ENCODE measurements at regions not wholly inside any gene's neighbourhood (a gene's known extent, or its start where the extent isn't known, plus 50 kb on each side); places are given as distances from the start of the nearest gene placed in this dataset.

DNA sequence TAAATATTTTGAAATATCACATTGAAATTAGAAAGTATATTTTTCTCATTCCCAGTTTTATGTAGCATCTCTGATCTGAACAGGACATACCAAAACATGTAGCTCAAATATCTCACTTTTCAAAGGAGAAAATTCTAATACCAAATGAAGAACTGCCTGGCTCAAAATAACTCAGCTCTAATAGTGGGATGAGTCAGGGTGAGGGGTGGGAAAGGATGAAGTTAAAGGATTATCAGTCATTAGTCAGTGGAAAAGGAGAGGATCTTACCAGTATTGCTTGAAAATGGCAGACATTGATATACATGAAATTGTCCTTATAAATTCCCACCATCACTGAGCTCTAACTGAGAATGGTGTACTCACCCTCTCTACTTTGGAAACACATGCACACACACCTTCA, 803.2 kb downstream of the RAPGEF2 start:
- TF ChIP-seq CTCF (IDR thresholded peaks at IDR 0.05 in 2 of 3, conservative IDR thresholded peaks at IDR 0.05 in 1 of 3; ENCODE audit: borderline replicate concordance in 1 of 3, insufficient read depth in 1 of 3, low read depth in 2 of 3, low read length in 2 of 3) (no peak), EZH2phosphoT487 (IDR thresholded peaks at IDR 0.05; ENCODE audit: borderline replicate concordance) (no peak), EZH2 (IDR thresholded peaks at IDR 0.05) (no peak), POLR2A (IDR thresholded peaks at IDR 0.05; ENCODE audit: borderline replicate concordance, extremely low read depth, insufficient read depth, insufficient read length) (no peak), CEBPB (IDR thresholded peaks at IDR 0.05; ENCODE audit: low read depth) (no peak), POLR2AphosphoS5 (IDR thresholded peaks at IDR 0.05; ENCODE audit: low read depth, low read length) (no peak), ZNF274 (IDR thresholded peaks at IDR 0.05; ENCODE audit: low read depth, low read length) (no peak), SP1 (IDR thresholded peaks at IDR 0.05; ENCODE audit: low read depth) (no peak), ZBTB33 (IDR thresholded peaks at IDR 0.05; ENCODE audit: extremely low read depth, insufficient replicate concordance, low read length) (no peak), ZFX (IDR thresholded peaks at IDR 0.05) (no peak), SIN3A (IDR thresholded peaks at IDR 0.05; ENCODE audit: low read depth) (no peak), MAX (IDR thresholded peaks at IDR 0.05) (no peak)
- TF ChIP-seq, protein P1, sequence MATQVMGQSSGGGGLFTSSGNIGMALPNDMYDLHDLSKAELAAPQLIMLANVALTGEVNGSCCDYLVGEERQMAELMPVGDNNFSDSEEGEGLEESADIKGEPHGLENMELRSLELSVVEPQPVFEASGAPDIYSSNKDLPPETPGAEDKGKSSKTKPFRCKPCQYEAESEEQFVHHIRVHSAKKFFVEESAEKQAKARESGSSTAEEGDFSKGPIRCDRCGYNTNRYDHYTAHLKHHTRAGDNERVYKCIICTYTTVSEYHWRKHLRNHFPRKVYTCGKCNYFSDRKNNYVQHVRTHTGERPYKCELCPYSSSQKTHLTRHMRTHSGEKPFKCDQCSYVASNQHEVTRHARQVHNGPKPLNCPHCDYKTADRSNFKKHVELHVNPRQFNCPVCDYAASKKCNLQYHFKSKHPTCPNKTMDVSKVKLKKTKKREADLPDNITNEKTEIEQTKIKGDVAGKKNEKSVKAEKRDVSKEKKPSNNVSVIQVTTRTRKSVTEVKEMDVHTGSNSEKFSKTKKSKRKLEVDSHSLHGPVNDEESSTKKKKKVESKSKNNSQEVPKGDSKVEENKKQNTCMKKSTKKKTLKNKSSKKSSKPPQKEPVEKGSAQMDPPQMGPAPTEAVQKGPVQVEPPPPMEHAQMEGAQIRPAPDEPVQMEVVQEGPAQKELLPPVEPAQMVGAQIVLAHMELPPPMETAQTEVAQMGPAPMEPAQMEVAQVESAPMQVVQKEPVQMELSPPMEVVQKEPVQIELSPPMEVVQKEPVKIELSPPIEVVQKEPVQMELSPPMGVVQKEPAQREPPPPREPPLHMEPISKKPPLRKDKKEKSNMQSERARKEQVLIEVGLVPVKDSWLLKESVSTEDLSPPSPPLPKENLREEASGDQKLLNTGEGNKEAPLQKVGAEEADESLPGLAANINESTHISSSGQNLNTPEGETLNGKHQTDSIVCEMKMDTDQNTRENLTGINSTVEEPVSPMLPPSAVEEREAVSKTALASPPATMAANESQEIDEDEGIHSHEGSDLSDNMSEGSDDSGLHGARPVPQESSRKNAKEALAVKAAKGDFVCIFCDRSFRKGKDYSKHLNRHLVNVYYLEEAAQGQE (IDR thresholded peaks at IDR 0.05; ENCODE audit: low read depth) = no peak

Data from HCT116 (cell line).